ENCODE measurements at regions not wholly inside any gene's neighbourhood (a gene's known extent, or its start where the extent isn't known, plus 50 kb on each side); places are given as distances from the start of the nearest gene placed in this dataset.

DNA sequence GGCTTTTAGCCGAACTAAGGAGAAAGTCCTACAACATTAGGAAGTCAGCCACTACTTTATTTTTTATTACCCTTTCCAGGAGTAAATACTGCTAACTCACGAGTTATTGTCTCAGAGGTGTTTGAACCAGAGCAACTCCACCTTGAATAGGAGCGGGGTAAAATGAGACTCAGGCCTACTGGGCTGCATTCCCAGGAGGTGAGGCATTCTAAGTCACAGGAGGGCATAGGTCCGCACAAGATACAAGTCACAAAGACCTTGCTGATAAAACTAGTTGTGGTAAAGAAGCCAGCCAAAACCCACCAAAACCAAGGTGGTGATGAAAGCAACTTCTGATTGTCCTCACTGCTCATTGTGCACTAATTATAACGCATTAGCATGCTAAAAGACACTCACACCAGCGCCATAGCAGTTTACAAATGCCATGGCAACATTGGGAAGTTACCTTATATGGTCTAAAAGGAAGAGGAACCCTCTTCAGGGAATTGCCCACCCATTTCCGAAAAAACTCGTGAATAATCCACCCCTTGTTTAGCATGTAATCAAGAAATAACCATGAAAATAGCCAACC lies 555.9 kb downstream of the IGSF11 start:
- no peaks in the 10 kb centered on the region for H3K27me3 ChIP-seq
- no peak overlapping the region for H3K4me3 ChIP-seq (replicated peaks in 1 of 3)
- intact Hi-C loops (cut with DNase I), result no loop called here
- no peaks in the 10 kb centered on the region for H3K36me3 ChIP-seq
- H3K9me3 ChIP-seq, result no peaks in the 10 kb centered on the region
- DNase-seq, result no peak
- TF ChIP-seq CTCF (IDR thresholded peaks at IDR 0.05) (no peak), POLR2A (IDR thresholded peaks at IDR 0.05) (no peak)
- H3K27ac ChIP-seq, result no peak overlapping the region
- H3K4me1 ChIP-seq, result no peaks in the 10 kb centered on the region
- WGBS, 2 donors, result 77 to 79% methylated on average over 8 of the region's 8 CpGs

DNA sequence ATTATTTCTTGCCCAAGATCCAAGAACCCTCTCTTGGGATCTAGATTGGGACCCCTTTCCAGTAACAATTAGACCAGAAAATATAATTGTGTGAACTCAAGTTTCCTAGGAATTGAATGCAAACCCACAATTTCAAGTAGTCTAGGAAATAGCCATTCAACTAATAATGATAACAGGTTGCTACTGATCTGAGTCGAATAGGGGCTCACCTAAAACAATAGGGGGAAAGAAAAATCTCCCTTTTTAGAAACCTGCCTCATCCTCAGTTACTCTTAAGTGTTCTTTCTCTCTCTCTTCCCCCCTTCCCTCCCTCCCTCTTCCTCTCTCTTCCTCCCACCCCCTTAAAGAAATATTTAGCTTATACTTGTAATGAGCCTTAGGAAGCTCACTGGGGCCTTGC lies 555.3 kb downstream of the IGSF11 start:
- 67 to 76% methylated on average over 1 of the region's 1 CpG for WGBS, 2 donors
- no peak for DNase-seq
- no peak overlapping the region for H3K27ac ChIP-seq
- intact Hi-C loops (cut with DNase I), result no loop called here
- no peak overlapping the region for H3K4me3 ChIP-seq (replicated peaks in 1 of 3)
- TF ChIP-seq CTCF (IDR thresholded peaks at IDR 0.05) (no peak), POLR2A (IDR thresholded peaks at IDR 0.05) (no peak)
- H3K9me3 ChIP-seq, result no peaks in the 10 kb centered on the region
- no peaks in the 10 kb centered on the region for H3K36me3 ChIP-seq
- H3K4me1 ChIP-seq, result no peaks in the 10 kb centered on the region
- no peaks in the 10 kb centered on the region for H3K27me3 ChIP-seq

- TF ChIP-seq POLR2A (IDR thresholded peaks at IDR 0.05) (no peak), CTCF (IDR thresholded peaks at IDR 0.05) (no peak)
- intact Hi-C loops (cut with DNase I), result no loop called here
- 42 to 48% methylated on average over 4 of the region's 4 CpGs for WGBS, 2 donors
- Histone ChIP-seq H3K9me3 (no peaks in the 10 kb centered on the region), H3K27me3 (no peaks in the 10 kb centered on the region), H3K4me3 (replicated peaks in 1 of 3) (no peak overlapping the region), H3K27ac (no peak overlapping the region), H3K4me1 (no peaks in the 10 kb centered on the region), H3K36me3 (no peaks in the 10 kb centered on the region)
- no peak for DNase-seq
Measured at GRCh38 chr3:118480101-118480860, 554.4 kb downstream of the IGSF11 start.

GRCh38 chr3:118485693-118486092 lies 549.0 kb downstream of the IGSF11 start:
- no peak for DNase-seq
- TF ChIP-seq CTCF (IDR thresholded peaks at IDR 0.05), result no peak
- no peak for TF ChIP-seq POLR2A (IDR thresholded peaks at IDR 0.05)
- no peaks in the 10 kb centered on the region for H3K4me1 ChIP-seq
- 72 to 73% methylated on average over 5 of the region's 5 CpGs for WGBS, 2 donors
- intact Hi-C loops (cut with DNase I), result no loop called here
- no peak overlapping the region for H3K4me3 ChIP-seq (replicated peaks in 1 of 3)
- H3K36me3 ChIP-seq, result no peaks in the 10 kb centered on the region
- H3K9me3 ChIP-seq, result no peaks in the 10 kb centered on the region
- H3K27me3 ChIP-seq, result no peaks in the 10 kb centered on the region
- H3K27ac ChIP-seq, result no peak overlapping the region

GRCh38 chr3:118487734-118488133 lies 546.9 kb downstream of the IGSF11 start:
- Histone ChIP-seq H3K4me1 (no peaks in the 10 kb centered on the region), H3K36me3 (no peaks in the 10 kb centered on the region), H3K27ac (no peak overlapping the region), H3K4me3 (replicated peaks in 1 of 3) (no peak overlapping the region), H3K9me3 (no peaks in the 10 kb centered on the region), H3K27me3 (no peaks in the 10 kb centered on the region)
- no peak for DNase-seq
- 80 to 83% methylated on average over 2 of the region's 2 CpGs for WGBS, 2 donors
- TF ChIP-seq CTCF (IDR thresholded peaks at IDR 0.05) (no peak), POLR2A (IDR thresholded peaks at IDR 0.05) (no peak)
- intact Hi-C loops (cut with DNase I), result no loop called here

Measured in thyroid gland (tissue), 4 donors.